Kidney epithelial cell (primary cell): ENCODE measurements at regions not wholly inside any gene's neighbourhood (a gene's known extent, or its start where the extent isn't known, plus 50 kb on each side); places are given as distances from the start of the nearest gene placed in this dataset.

ENCODE experiments used
- DNase-seq: peaks from one replicate; pipeline ENCODE4 v3.0.0-alpha.2; 2010; ENCODE audit warnings: low read depth
- H3K27me3 ChIP-seq: 2 replicates; pipeline ENCODE4 v1.6.0; 2011; ENCODE audit warnings: low read length; ENCODE audit not compliant: control insufficient read depth, insufficient read depth
- H3K36me3 ChIP-seq: 2 replicates; pipeline ENCODE4 v1.5.1; 2011; ENCODE audit warnings: low read length; ENCODE audit not compliant: control insufficient read depth, insufficient read depth
- H3K4me3 ChIP-seq: 2 replicates; pipeline ENCODE4 v1.5.1; 2011; ENCODE audit warnings: low read depth, mild to moderate bottlenecking, control low read depth, low read length
- TF ChIP-seq, protein P1 (sequence below): IDR thresholded peaks from 2 replicates; pipeline ENCODE4 v1.5.1; 2011; ENCODE audit warnings: mild to moderate bottlenecking, moderate library complexity, low read length, control low read depth, inconsistent platforms; ENCODE audit not compliant: insufficient read depth, poor library complexity, severe bottlenecking

DNA sequence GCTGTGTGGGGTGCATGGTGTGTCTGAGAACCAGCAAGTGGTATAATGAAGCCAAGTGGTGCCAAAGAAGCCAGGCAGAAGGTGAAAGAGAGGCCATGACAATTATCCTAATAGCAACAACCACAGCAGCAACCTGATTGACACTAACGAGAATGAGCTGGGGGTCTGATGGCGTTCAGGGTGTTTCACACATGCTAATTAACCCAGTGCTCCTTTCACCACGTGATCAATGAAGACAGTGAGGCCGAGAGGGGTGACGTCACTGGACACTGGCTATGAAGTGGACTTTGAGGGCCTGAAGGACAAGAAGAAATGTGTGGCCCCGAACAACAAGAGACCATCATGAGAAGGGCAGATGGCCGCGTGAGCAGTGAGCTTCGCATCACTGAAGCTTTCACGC is 364.4 kb upstream of the ID2 start:
- DNase-seq = no peak
- TF ChIP-seq, protein P1, sequence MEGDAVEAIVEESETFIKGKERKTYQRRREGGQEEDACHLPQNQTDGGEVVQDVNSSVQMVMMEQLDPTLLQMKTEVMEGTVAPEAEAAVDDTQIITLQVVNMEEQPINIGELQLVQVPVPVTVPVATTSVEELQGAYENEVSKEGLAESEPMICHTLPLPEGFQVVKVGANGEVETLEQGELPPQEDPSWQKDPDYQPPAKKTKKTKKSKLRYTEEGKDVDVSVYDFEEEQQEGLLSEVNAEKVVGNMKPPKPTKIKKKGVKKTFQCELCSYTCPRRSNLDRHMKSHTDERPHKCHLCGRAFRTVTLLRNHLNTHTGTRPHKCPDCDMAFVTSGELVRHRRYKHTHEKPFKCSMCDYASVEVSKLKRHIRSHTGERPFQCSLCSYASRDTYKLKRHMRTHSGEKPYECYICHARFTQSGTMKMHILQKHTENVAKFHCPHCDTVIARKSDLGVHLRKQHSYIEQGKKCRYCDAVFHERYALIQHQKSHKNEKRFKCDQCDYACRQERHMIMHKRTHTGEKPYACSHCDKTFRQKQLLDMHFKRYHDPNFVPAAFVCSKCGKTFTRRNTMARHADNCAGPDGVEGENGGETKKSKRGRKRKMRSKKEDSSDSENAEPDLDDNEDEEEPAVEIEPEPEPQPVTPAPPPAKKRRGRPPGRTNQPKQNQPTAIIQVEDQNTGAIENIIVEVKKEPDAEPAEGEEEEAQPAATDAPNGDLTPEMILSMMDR = no peak
- H3K4me3 ChIP-seq = no peak overlapping the region
- no peaks in the 10 kb centered on the region for H3K36me3 ChIP-seq
- no peaks in the 10 kb centered on the region for H3K27me3 ChIP-seq

DNA sequence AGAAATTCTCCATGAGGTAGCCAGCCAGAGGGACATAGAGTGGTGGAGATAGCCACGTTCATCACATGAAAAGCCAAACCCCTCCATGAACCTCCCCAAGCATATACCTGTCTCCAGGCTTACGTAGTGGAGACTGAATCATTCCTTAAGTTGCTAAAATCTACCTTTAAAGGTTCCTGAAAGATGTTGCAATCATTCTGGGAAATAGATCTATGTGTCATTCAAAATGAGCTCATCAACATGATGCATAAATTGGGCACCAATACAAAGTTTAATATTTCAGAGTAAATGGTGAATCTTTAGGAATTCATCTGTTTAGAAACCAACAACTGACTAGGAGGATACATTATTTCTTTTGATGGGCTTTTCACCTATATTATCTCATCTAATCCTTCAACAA is 362.6 kb upstream of the ID2 start:
- Histone ChIP-seq H3K4me3 (no peak overlapping the region), H3K36me3 (no peaks in the 10 kb centered on the region), H3K27me3 (no peaks in the 10 kb centered on the region)
- no peak for DNase-seq
- TF ChIP-seq, protein P1 = no peak

DNA sequence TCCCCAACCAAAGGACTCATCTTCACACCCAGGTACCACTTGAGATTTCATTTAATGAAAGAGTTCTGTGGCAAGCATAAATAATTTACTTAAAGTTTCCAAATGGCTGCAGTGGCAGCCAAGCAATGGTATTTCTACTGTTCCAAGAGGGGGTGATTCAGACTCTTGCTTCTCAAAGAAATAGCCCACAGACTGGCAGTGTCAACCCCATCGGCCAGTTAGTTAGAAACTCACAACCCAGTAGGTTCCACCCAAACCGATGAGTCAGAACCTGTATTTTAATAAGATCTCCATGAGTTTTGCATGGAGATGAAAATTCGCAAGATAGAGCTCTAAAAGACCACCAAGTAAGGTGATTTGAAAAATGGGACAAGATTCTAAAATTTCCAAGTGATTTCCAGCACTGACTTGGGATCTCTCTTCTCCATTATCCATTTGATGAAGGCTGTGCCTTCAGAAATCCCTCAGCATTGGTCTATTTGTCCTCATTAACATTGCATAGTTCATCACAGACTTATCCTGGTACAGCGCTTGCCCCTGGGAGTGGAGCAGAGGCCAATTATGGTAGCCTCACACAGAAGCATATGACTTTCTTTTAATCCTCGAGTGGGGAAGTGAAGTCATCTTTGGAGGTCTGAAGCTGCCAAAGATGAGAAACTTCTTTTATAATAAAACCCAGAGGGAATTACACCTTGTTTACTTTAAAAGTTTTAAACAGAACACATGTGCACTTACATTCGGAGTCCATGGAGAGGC is 361.4 kb upstream of the ID2 start:
- no peak overlapping the region for H3K4me3 ChIP-seq
- TF ChIP-seq, protein P1 = no peak
- H3K36me3 ChIP-seq = no peaks in the 10 kb centered on the region
- DNase-seq = no peak
- no peaks in the 10 kb centered on the region for H3K27me3 ChIP-seq

DNA sequence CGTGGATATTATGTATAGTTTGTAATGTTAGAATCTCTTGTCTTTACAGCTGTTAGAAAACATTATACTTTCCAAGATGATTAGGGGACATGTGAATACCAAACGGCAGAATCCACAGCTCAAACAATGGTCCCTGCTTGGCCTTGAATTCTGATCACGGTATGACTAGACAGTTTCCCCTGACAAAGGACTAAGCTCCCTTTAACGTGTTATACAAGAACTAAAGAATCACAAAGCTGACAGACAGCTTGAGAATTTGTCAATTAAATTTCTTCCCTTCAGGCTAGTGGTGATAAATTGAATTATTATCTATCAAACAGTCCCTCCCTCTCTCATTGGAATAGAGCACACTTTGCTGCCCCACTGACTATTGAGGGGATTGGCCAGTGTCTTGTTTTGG is 359.2 kb upstream of the ID2 start:
- DNase-seq = no peak
- Histone ChIP-seq H3K36me3 (no peaks in the 10 kb centered on the region), H3K27me3 (no peaks in the 10 kb centered on the region), H3K4me3 (no peak overlapping the region)
- TF ChIP-seq, protein P1 = no peak

DNA sequence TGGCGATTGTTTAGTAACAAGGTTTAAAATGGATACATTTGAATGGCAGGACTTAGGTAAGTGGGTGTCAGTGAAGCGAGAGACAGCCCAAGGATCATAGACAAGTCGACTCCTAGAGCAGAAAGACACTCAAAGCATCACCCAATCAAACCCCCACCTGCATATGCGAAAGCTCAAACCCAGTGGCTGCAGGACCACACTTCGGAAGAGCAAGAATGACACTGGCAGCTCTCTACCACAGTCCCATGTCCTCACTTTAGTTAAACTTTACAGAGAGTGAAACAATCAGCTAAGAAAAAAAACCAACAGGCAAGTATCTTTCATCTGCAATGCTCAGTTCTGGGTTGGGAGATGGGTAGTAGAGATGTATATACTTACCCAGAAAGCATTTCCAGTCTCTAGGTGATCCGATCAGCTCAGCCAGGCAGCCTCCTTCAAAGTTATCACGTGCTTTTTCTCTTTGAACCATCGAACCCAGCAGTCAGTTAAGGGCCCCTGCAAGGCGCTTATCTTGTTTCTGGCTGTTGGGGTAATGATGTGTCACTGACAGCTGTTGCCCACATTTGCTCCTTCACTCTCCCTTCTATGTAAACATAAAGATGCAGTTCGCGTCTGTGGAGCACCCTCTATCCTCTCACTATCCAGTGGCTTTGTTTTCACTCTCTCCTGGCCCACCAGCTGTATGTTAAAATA is 357.5 kb upstream of the ID2 start:
- DNase-seq = no peak
- Histone ChIP-seq H3K27me3 (no peaks in the 10 kb centered on the region), H3K36me3 (no peaks in the 10 kb centered on the region), H3K4me3 (no peak overlapping the region)
- TF ChIP-seq, protein P1 = no peak
